ENCODE measurements at regions not wholly inside any gene's neighbourhood (a gene's known extent, or its start where the extent isn't known, plus 50 kb on each side); places are given as distances from the start of the nearest gene placed in this dataset.

- Histone ChIP-seq H3K36me3 (replicated peaks in 1 of 2; ENCODE audit: control insufficient read depth in 1 of 2, insufficient read depth in 2 of 2, low read length in 2 of 2) (no peaks in the 10 kb centered on the region), H3K27ac (ENCODE audit: extremely low read length, insufficient read depth, low read length) (no peak overlapping the region), H3K4me3 (replicated peaks in 1 of 3; ENCODE audit: insufficient read depth in 1 of 3, low read depth in 2 of 3, low read length in 3 of 3) (no peak overlapping the region), H2AFZ (ENCODE audit: low read length) (no peak overlapping the region), H3K9ac (ENCODE audit: insufficient read depth, low read depth, low read length) (no peak overlapping the region), H3K9me3 (ENCODE audit: low read length) (no peaks in the 10 kb centered on the region), H3K79me2 (ENCODE audit: insufficient read depth, low read length) (no peaks in the 10 kb centered on the region), H3K27me3 (ENCODE audit: control insufficient read depth in 1 of 2, insufficient read depth in 2 of 2, low read length in 2 of 2) (no peaks in the 10 kb centered on the region), H4K20me1 (ENCODE audit: insufficient read depth, low read length) (no peaks in the 10 kb centered on the region), H3K4me2 (ENCODE audit: low read depth, low read length) (no peak overlapping the region), H3K4me1 (ENCODE audit: insufficient read depth, low read length) (peaks cover 49% of the 10 kb centered on the region)
- TF ChIP-seq BRCA1 (CRISPR knock-in tag; IDR thresholded peaks at IDR 0.05): no peak
- TF ChIP-seq ZNF12 (CRISPR knock-in tag; IDR thresholded peaks at IDR 0.05): no peak
- no peak for TF ChIP-seq GATAD1 (CRISPR knock-in tag; IDR thresholded peaks at IDR 0.05)
- TF ChIP-seq TMF1 (CRISPR knock-in tag; IDR thresholded peaks at IDR 0.05; ENCODE audit: low read depth): no peak
- no peak for TF ChIP-seq SRY (CRISPR knock-in tag; IDR thresholded peaks at IDR 0.05)
- TF ChIP-seq ONECUT2 (CRISPR knock-in tag; IDR thresholded peaks at IDR 0.05): no peak
- POLR2A ChIA-PET: no interaction called here
- intact Hi-C loops (cut with micrococcal nuclease; ENCODE audit: unreplicated experiment): loop anchor here (10.0 kb wide), 1 partner anchor 190 kb away; no protein-coding TSS in a partner anchor
- 82% methylated on average over 3 of the region's 3 CpGs for WGBS (ENCODE audit: low lambda C conversion rate)
- CTCF ChIA-PET (ENCODE audit: low intra/inter-chr PET ratio, low total read pairs): no interaction called here
- in situ Hi-C loops (cut with HindIII; ENCODE audit: extremely low pct_ligation_motif_present, low pct_unique_long_range_greater_than_20kb): no loop called here
- FAIRE-seq: no peak
- ATAC-seq: no peak
- BruUV-seq (replicated peaks): no TSS peak
- no peak for DNase-seq (ENCODE audit: low spot score)
Measured at GRCh38 chr5:56674441-56674840, 140.9 kb upstream of the MAP3K1 start.

GRCh38 chr5:56673171-56673570, 142.2 kb upstream of the MAP3K1 start:
- CTCF ChIA-PET (ENCODE audit: low intra/inter-chr PET ratio, low total read pairs): no interaction called here
- ATAC-seq: no peak
- no peak for DNase-seq (ENCODE audit: low spot score)
- no peak overlapping the region for H3K27ac ChIP-seq (ENCODE audit: extremely low read length, insufficient read depth, low read length)
- H2AFZ ChIP-seq (ENCODE audit: low read length): no peak overlapping the region
- no peak overlapping the region for H3K4me3 ChIP-seq (replicated peaks in 1 of 3; ENCODE audit: insufficient read depth in 1 of 3, low read depth in 2 of 3, low read length in 3 of 3)
- no peaks in the 10 kb centered on the region for H3K36me3 ChIP-seq (replicated peaks in 1 of 2; ENCODE audit: control insufficient read depth in 1 of 2, insufficient read depth in 2 of 2, low read length in 2 of 2)
- POLR2A ChIA-PET: no interaction called here
- TF ChIP-seq GLI4 (CRISPR knock-in tag; IDR thresholded peaks at IDR 0.05; ENCODE audit: borderline replicate concordance) (no peak), TEAD3 (CRISPR knock-in tag; optimal IDR thresholded peaks at IDR 0.05; ENCODE audit: borderline replicate concordance) (no peak)
- FAIRE-seq: no peak
- H3K79me2 ChIP-seq (ENCODE audit: insufficient read depth, low read length): no peaks in the 10 kb centered on the region
- H3K9ac ChIP-seq (ENCODE audit: insufficient read depth, low read depth, low read length): no peak overlapping the region
- H3K27me3 ChIP-seq (ENCODE audit: control insufficient read depth in 1 of 2, insufficient read depth in 2 of 2, low read length in 2 of 2): no peaks in the 10 kb centered on the region
- no peak overlapping the region for H3K4me2 ChIP-seq (ENCODE audit: low read depth, low read length)
- in situ Hi-C loops (cut with HindIII; ENCODE audit: extremely low pct_ligation_motif_present, low pct_unique_long_range_greater_than_20kb): no loop called here
- intact Hi-C loops (cut with micrococcal nuclease; ENCODE audit: unreplicated experiment): loop anchor here (10.0 kb wide), 1 partner anchor 188 kb away; no protein-coding TSS in a partner anchor
- no peaks in the 10 kb centered on the region for H4K20me1 ChIP-seq (ENCODE audit: insufficient read depth, low read length)
- peaks cover 58% of the 10 kb centered on the region for H3K4me1 ChIP-seq (ENCODE audit: insufficient read depth, low read length)
- no TSS peak for BruUV-seq (replicated peaks)
- H3K9me3 ChIP-seq (ENCODE audit: low read length): no peaks in the 10 kb centered on the region
- WGBS (ENCODE audit: low lambda C conversion rate): 72% methylated on average over 5 of the region's 5 CpGs

All from HepG2 (cell line).